GM18907 (cell line): ENCODE measurements at regions not wholly inside any gene's neighbourhood (a gene's known extent, or its start where the extent isn't known, plus 50 kb on each side); places are given as distances from the start of the nearest gene placed in this dataset.
"Not testable (repeated sequence)": the region's sequence is repeated elsewhere in the genome, so short reads cannot be mapped to it uniquely, and the experiment has no call there.

Experiments
- ATAC-seq: cut with Tn5 transposase; IDR thresholded peaks from one replicate; pipeline ENCODE4 v1.9.1; 2021; ENCODE audit warnings: mild to moderate bottlenecking, moderate library complexity; ENCODE audit not compliant: unreplicated experiment

DNA sequence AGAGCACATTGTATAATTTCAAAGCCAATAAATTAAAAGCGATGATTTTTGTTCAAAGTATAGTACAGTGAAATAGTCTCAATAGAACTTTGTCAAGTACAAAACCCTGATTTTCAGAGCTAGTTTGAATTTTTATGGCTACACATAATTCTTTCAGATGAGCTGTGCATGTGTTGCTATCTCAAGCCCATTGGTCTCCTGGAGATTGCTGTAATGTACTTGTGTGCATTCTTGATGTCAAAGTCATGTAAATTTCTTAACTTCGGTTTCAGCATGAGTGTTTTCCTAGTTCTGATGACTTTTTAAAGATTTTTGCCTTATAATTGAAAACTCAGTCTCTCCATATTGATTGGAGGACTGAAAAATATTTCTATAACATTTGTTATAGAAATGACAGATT, 200.8 kb downstream of the CEP135 start:
- ATAC-seq = no peak

DNA sequence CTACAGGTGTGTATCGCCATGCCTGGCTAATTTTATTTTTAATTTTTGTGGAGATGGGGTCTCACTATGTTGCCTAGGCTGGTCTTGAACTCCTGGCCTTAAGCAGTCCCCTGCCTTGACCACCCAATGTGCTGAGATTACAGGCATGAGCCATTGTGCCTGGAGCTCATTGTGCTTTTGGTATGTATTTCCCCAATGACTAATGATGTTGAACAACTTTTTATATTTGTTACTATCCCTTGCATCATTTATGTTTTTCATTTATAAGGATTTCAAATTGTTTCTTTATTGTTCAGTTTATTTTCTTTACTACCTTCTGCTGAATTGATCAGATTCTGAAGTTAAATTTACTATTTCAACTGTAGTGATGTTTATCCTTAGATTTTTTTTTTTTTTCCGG, 199.7 kb downstream of the CEP135 start:
- no peak for ATAC-seq

DNA sequence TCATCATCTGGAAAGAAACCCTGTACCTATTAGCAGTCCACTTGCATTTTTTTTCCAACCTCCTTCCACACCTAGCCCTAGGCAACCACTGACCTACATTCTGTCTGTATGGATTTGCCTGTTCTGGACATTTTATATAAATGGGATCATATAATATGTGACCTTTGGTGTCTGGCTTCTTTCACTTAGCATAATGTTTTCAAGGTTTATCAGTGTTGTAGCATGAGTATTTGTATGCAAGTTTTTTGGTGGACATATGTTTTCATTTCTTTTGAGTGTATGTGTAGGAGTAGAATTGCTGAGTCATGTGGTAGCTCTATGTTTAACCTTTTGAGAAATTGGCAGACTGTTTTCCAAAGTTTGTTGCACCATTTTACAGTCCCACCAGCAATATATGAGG, 198.6 kb downstream of the CEP135 start:
- ATAC-seq = no peak

DNA sequence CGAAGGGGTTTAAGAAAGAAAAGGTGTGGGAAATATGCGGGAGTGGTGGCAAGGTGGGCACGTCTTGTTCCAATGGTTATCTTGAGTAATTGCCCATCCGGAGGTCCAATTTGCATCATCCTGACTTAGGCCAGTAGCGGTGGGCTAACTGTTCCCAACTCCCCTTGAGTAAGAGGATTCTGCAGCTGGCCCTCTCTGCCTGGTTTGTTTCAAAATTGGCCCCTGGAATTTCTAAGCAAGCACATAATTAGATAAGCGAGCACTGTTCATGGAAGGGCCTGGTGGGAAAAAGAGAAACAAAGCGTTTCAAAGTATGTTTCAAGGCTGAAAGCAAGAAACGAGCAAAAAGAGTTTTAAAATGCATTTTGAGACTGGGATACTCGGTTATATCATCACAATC, 198.2 kb downstream of the CEP135 start:
- no peak for ATAC-seq

DNA sequence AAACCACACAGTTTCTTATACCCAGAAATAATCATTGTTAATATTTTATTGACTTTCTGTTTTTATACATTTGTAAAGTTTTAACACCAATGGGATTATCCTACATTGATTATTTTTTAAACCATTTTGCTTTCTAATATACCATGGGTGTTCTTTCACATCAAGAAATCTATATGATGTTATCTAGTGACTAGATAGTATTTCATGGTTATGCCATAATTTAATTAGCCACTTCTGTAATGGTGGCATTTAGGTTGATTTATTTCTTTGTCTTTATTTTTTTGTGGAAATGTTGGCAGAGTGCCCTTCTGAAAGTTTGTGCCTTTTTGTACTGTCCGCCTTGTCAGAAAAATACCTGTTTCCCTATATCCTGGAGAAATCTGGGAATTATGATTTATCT, 193.3 kb downstream of the CEP135 start:
- ATAC-seq = no peak

DNA sequence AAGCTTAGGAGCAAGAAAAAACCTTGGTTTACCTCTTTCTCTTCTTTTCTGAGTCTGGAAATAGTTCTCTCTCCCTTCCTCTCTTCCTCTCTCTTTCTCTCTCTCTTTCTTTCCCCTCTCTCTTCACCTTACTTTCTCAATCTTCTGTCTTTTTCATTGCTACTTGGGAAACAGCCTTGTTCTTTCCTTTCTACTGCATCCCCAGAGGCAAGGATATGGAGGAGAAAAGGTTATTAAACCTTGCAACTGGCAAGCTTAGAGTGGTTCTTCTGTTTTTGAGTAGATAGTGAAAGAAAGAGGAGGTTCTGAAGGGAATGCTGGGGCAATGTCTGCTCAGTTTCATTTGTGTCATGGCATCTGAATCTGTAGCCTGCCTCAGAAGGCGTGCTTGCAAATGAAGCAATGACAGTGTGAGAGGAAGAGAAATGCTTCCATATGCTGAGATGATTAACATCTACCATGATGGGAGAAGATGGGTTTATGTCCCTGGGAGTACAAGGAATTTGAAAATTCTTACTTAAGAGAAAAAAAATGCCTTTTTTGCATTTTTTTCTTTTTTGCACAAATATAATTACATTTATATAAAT, 190.6 kb downstream of the CEP135 start:
- no peak for ATAC-seq

DNA sequence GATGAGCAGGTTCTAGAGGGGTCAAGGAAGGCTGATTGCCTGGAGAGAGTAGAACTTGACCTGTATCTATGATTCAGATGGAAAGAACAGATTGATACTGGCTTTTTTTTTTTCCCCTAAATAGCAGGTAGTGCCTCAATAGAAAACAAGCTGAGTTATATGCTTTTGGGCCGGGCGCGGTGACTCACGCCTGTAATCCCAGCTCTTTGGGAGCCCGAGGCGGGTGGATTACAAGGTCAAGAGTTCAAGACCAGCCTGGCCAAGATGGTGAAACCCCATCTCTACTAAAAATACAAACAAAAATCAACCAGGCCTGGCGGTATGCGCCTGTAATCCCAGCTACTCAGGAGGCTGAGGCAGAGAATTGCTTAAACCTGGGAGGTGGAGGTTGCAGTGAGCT, 186.1 kb downstream of the CEP135 start:
- not testable (repeated sequence) for ATAC-seq

DNA sequence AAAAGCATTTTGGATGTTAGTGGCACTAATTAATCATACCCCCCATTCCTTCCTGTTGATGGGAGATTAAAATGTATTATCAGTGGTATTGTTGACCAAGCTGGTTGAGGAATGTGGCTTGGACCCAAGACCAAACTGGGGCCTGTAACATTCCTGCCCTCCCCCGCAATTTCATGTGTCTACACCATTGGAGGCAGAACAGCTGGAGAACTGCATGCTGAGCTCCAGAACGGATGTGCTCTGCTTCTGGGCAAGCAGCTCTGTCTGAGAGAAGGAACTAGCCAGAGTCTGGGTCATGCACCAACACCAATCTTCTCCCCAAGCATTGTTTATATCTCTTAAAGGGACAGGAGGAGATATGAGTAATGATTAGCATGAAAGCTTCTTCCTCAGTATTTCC, 185.5 kb downstream of the CEP135 start:
- no peak for ATAC-seq

DNA sequence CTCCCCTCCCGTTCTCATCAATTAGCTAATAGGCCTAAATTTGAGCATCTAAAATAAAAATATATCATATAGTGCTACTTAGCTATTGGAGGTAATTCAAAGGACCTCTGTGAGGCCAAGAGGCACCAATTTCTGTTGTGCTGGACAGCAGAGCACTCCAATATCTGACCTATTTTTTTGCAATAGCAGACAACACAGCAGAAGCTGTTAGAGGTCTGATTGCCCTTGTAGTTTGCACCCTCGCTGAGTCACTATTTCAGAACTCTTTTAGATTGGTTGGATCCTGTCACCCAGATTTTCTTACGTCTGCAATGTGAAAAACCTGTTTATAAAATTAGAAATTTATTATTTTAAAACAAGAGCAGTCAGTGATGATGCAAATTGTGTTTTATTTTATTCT, 184.1 kb downstream of the CEP135 start:
- no peak for ATAC-seq

DNA sequence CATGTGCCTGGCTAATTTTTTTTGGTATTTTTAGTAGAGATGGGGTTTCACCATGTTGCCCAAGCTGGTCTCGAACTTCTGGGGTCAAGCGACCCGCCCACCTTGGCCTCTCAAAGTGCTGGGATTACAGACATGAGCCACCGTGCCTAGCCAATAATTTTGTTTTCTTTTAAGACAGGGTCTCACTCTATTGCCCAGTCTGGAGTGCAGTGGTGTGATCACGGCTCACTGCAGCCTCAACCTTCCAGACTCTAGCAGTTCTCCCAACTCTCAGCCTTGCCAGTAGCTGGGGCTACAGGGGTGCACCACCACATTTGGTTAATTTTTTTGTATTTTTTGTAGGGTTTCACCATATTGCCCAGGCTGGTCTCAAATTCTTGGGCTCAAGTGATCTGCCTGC, 183.4 kb downstream of the CEP135 start:
- not testable (repeated sequence) for ATAC-seq

DNA sequence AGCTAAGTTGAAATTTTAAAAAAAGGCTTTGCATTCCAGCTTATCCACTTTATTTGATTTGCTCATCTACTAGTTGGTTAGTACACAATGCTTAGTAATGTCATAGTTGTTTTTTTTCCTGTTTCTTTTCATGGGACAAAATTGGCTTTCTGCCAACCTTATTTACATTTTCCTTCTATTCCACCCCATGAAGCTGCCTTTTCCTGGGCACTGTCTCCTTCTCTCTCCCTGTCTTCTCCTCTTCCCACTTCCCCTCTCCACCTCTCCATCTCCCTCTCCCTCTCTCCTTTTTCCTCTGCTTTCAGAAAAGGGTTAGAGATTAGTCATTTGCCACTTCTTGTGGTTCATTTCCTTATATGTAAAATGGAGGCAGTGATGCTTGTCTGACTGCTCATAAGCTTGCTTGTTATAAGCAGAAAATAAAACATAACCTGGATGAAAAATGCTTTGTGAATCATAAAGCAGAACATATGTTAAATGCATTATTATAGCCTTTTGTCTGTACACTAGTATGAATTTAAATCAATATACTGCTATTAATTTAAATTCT, 181.9 kb downstream of the CEP135 start:
- no peak for ATAC-seq

DNA sequence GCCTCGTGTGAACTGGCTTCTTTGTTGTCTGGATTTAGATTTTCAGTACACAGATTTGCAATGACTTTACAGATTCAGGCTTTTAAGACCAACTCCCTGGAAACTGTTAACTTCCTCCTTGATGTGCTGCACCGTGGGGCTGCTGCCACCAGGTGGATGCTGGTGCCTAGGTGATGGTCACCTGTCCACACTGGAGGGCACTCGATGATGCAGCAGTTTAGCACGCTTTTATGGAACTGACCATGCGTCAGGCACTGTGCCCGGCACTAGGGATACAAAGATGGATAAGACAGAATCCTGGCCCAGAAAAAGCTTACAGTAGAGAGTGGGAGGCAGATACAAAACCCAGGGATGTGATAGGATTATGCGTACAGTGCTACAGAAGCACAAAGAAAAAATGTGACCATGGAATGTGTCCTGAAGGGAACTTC, 180.7 kb downstream of the CEP135 start:
- ATAC-seq = peak; percentile 74

DNA sequence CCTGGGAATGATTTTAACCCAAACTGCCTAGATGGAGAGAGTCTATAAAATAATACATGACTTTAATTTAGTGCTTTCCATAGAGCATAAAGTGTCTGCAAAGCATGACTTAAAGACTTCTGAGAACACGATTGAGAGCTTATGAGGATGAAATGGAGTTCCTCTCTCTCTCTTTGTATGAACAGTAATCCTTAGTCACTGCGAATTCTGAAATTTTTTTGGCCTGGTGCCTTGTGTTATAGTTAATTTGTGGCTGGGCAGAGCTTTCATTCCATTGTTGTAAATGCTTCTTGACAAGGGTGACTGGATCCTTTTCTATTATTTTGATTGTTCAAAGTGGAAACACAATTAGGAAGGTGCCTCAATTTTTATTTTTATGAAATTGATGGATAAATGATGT, 179.5 kb downstream of the CEP135 start:
- no peak for ATAC-seq

DNA sequence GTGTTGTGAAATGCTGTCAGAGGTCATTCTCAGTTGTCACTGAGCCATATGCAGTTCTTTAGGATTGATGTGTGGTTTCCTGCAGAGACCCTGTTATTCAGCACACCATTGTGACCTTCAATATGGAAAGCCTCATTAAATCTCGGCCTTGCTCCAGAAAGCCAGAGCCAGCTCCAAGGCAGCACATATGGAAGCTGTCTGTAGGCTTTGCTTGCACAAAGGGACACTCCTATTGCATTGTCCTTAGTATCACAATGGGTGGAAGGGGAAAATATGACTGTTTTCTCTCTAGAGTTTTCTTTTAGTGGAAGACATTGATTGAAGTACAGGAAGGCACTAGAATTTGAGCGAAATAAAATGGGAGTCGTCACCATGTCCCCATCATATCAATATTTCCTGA, 179.0 kb downstream of the CEP135 start:
- no peak for ATAC-seq

DNA sequence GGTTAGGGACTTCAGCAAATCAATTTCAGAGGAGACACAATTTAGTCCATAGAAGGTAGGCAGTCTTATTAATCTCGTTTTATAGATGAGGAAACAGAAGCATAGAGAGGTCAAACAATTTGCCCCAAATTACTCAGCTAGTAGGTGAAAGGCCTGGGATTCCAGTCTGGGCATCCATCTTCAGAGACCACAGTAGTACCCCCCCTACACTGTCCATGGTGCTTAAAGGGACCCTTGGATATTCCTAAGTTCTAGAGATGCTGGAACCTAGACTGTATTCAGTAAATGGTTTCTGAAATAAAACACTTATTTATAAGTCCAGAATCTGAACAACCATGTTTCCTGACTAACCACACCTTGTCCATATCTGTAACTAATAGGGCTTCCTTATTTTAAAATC, 174.8 kb downstream of the CEP135 start:
- ATAC-seq = no peak

DNA sequence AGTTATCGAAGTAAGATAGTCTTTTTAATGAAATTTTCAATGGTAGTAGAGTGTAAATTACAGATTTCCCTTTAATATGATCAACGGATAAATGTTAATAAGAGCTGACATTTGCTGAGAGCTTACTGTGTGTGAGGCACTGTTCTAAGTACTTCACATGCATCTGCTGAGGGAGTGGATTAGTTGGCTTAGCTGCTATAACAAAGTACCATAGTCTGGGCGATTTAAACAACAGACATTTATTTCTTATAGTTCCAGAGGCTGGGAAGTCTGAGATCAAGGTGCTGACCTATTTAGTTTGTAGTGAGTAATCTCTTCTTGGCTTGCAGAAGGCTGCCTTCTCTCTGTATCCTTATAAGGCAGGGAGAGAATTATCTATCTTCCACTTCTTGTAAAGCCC, 174.3 kb downstream of the CEP135 start:
- no peak for ATAC-seq

DNA sequence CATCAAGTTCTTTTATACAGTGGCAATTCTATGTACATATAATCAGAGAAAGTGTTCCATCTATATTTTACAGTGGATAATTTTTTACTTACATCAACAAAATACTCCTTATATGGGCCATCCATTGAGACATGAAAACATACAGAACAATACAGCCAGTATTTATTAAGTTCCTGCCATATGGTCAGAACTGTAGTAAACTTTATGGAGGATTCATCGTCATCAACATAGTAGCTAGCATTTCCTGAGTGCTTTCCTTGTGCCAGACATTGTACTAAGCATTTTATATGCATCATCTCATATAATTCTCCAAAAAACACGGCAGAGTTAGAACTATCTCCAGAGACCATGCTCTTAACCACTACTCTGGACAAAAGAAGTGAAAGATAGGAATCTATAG, 170.1 kb downstream of the CEP135 start:
- no peak for ATAC-seq

DNA sequence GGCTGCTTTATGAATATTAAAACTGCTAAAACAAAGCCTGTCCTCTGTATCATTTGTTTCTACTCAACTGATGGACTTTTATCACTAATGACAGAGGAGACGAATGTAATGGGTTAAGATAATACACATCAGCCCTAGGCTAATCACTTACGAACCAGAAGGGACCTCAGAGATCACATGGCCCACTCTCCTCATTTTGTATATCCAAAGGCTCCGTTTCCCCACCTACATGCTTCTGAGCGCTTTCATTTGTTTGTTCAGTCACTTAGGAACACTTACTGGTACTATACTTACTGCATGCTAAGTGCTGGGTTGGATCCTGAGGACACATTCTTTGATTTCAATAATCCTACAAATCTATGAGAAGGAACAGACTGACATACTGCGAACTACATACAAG, 169.3 kb downstream of the CEP135 start:
- ATAC-seq = no peak

DNA sequence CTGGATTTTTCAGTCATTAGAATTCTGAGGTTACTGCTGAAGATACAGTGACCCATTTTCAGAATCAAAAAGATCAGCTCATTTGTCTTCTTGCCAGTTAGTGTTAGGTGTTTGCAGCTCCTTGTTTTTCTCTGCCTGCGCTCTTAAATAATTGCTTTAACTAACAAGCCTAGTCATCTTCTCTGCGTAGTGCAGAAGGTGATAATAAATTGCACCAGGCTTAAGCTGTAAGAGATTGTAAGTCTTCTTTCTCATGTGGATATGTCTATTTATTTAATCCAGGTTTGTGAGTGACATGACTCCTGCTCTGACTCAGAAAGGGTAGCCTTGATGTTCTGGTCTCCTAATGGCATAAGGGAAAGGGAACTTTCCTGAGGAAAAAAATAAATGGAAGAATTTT, 167.2 kb downstream of the CEP135 start:
- ATAC-seq = no peak

DNA sequence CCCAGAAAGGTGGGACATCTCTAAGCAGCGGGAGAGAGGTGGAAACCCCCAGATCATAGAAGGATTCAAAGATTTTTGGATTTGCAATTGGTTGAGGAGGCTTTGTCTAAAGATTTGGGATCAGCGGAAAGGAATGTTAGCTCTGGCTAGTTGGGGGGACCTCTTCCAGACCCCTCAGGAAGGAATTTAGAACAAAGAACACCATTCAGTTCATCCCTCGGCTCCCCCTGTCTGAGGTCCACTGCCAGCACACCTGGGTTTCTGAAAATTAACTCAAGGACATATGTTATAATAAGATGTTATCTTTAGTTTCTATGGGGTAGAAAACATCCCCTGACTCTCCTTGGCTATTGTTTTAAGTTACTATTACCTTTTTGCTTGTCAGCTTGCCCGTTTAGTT, 163.6 kb downstream of the CEP135 start:
- ATAC-seq = no peak

DNA sequence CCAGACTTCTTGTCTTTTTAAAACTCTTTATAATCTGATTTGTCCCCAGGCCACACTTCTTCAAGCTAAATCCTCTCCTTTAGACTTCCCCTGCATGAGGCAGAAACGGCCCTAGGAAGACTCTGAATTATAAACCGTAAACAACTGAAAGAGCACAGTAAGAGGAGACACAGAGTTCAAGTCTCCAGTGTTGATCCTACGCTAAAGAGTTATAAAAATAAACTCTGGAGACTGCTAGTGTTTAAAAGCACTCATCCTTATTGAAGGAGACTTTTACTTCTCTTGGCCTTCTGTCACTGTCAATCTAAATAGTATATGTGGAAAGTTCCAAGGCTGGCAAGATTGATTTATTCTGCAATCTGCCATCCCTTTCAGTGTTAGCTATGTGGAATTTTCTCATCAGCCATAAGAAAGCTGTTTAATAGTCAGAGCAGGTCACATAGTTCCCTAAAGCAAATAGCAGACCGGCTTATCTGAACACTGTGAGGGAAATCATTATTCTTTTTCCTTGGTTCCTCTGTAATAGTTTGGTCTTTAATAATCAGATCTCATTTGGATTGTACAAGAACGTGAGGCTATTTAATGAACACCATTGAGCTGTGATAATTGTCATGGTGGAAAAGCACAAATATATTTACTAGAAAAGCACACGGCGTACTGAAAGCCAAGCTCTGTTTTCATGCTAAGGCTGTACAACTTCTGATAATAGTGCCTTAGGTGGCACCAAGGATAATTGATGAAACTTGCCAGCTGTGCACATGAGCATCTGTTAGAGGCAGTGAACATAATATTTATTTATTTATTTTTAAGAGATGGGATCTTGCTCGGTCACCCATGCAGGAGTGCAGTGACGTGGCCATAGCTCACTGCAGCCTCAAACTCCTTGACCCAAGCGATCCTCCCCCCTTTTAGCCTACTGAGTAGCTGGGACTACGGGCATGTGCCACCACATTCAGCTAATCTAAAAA, 157.7 kb downstream of the CEP135 start:
- no peak for ATAC-seq

DNA sequence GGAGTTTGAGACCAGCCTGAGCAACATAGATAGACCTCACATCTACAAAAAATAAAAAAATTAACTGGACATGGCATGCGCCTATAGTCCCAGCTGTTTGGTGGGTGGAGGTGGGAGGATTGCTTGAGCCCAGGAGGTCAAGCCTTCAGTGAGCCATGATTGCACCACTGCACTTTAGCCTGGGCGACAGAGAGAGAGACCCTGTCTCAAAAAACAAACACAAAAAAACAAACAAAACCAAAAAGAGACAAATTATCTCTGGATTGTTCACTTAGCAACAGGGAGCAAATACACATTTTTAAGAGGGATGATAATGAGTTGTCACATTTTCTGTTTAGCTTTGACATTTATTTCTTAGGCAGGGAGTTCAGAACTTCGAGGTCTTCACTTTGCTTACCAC, 155.4 kb downstream of the CEP135 start:
- ATAC-seq = no peak
